RWPE1 (cell line): ENCODE measurements at regions not wholly inside any gene's neighbourhood (a gene's known extent, or its start where the extent isn't known, plus 50 kb on each side); places are given as distances from the start of the nearest gene placed in this dataset.
A peak's percentile ranks its signal among the peaks of the same experiment; 100 is the strongest.

Source experiments
- CTCF ChIA-PET: fragments of 350-600 bp; sonication (Branson Sonifier 250); formaldehyde crosslinking; extraction: SDS; loops from one replicate; lab custom pipeline; 2021; lab: Yijun Ruan, JAX
- POLR2A ChIA-PET: fragments of 400-600 bp; formaldehyde crosslinking; extraction: SDS; loops from one replicate; lab custom pipeline; 2020; ENCODE audit warnings: antibody characterized with exemption; ENCODE audit not compliant: low non-redundant PET; lab: Yijun Ruan, JAX
- DNase-seq: peaks from one replicate; pipeline ENCODE4 v3.0.0; 2012; ENCODE audit warnings: low spot score
- H3K27ac ChIP-seq: fragments of 450-650 bp; 2 replicates; pipeline ENCODE4 v1.5.1; 2017
- TF ChIP-seq, protein P1 (sequence below): fragments of 450-650 bp; conservative IDR thresholded peaks from 2 replicates; pipeline ENCODE4 v1.5.1; 2017; ENCODE audit warnings: low read depth, mild to moderate bottlenecking

DNA sequence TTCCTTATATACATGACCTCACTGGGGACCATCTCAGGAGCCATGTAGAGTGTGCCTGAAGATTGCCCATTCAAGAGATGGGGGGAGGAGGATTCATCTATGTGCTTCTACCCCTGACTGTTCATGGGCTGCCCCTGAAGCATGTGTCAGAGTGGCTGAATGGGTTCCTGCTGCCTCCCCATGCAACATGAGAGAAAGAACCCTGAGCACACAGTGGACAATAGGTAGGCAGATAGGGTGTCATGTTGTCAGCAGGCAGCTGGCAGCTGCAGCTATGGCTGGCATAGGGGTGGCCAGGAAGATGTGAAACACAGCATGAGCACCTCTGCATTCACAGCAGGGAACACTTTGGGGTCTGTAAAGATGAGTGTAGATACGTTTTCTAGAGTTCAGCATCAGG lies 208.4 kb upstream of the CNR1 start:
- CTCF ChIA-PET: interaction anchor here (0.7 kb wide), 1 partner anchor 254 kb away, joined by 3 read pairs; no protein-coding TSS in a partner anchor

DNA sequence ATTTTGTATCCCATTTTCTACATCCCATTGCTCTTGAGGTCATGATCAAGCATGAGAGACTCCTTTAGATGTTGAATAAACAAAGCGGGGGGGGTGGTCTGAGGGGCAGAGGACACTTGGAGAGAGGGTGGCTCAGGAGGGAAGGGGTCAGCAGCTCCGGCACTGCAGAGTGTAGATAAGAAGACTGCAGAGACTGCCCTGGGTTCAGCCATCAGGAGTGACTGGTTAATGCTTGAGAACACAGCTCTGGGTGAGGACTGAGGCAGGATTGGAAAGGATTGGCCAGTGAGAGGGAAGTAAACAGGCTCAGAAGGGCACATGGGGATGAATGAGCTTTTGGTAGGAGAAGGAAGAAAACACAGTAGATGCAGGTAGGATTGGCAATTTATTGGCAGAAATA lies 205.3 kb upstream of the CNR1 start:
- POLR2A ChIA-PET: no interaction called here
- H3K27ac ChIP-seq: no peak overlapping the region
- DNase-seq: no peak
- CTCF ChIA-PET: interaction anchor here (1.2 kb wide), 1 partner anchor 14 kb away, joined by 3 read pairs; no protein-coding TSS in a partner anchor
- TF ChIP-seq, protein P1, sequence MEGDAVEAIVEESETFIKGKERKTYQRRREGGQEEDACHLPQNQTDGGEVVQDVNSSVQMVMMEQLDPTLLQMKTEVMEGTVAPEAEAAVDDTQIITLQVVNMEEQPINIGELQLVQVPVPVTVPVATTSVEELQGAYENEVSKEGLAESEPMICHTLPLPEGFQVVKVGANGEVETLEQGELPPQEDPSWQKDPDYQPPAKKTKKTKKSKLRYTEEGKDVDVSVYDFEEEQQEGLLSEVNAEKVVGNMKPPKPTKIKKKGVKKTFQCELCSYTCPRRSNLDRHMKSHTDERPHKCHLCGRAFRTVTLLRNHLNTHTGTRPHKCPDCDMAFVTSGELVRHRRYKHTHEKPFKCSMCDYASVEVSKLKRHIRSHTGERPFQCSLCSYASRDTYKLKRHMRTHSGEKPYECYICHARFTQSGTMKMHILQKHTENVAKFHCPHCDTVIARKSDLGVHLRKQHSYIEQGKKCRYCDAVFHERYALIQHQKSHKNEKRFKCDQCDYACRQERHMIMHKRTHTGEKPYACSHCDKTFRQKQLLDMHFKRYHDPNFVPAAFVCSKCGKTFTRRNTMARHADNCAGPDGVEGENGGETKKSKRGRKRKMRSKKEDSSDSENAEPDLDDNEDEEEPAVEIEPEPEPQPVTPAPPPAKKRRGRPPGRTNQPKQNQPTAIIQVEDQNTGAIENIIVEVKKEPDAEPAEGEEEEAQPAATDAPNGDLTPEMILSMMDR: no peak

More for the DNA sequence above, 208.4 kb upstream of the CNR1 start:
- DNase-seq: no peak
- POLR2A ChIA-PET: no interaction called here
- H3K27ac ChIP-seq: no peak overlapping the region
- TF ChIP-seq, protein P1: no peak

GRCh38 chr6:88370127-88370710 lies 204.1 kb upstream of the CNR1 start:
- TF ChIP-seq, protein P1: no peak
- no peak for DNase-seq
- H3K27ac ChIP-seq: no peak overlapping the region
- ChIA-PET POLR2A (no interaction called here), CTCF (no interaction called here)

DNA sequence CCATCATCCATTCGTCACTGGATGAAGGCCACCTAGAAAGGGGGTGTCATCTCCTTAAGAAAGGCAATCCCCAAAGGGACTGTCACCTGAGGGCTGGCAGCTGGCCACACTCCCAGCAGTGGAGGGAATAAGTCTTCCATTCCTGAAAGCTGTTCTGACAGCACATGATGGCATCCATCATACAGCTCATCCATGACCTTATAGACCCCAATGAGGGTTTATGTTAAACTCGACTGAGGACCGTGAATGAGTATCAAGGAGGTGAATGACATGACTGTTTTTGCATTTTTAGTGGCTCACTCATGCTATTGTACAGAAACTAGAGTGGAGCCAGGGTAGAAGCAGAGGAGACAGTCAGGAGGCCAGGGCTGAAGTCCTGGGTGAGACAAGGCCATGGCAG lies 203.1 kb upstream of the CNR1 start:
- ChIA-PET CTCF (no interaction called here), POLR2A (no interaction called here)
- H3K27ac ChIP-seq: no peak overlapping the region
- no peak for DNase-seq
- TF ChIP-seq, protein P1: no peak

GRCh38 chr6:88368071-88368787 lies 202.1 kb upstream of the CNR1 start:
- ChIA-PET POLR2A (no interaction called here), CTCF (no interaction called here)
- H3K27ac ChIP-seq: no peak overlapping the region
- TF ChIP-seq, protein P1: no peak
- peak; percentile 29 for DNase-seq

DNA sequence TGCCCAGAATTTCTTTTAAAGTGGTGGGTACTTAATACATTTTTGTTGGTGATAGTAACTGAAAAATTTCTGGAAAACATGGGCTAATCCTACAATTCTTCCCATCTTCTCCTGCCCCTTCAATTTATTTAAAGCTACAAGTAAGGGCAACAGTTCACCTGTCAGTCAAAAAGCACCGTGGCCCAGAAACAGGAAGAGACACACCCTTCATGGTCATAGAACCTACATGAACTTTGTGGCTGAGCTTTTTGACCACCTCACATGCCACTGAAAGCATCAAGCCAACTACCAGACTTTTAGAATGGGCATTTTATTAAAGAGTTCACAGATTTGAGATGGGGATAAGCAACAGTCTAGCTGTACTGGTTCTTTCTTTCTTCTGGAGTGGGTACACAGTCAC lies 201.1 kb upstream of the CNR1 start:
- CTCF ChIA-PET: no interaction called here
- TF ChIP-seq, protein P1: no peak
- H3K27ac ChIP-seq: no peak overlapping the region
- DNase-seq: no peak
- POLR2A ChIA-PET: no interaction called here
